ENCODE measurements at regions not wholly inside any gene's neighbourhood (a gene's known extent, or its start where the extent isn't known, plus 50 kb on each side); places are given as distances from the start of the nearest gene placed in this dataset.
A peak's percentile ranks its signal among the peaks of the same experiment; 100 is the strongest.

DNA sequence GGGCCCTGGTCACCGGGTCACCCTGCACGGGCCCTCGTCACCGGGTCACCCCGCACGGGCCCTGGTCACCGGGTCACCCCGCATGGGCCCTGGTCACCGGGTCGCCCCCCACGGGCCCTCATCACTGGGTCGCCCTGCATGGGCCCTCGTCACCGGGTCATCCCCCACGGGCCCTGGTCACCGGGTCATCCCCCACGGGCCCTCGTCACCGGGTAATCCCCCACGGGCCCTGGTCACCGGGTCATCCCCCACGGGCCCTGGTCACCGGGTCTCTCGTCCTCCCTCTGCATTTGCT lies 77.6 kb downstream of the RIPK4 start:
- Histone ChIP-seq H3K27ac (no peak overlapping the region), H3K4me3 (no peak overlapping the region)

DNA sequence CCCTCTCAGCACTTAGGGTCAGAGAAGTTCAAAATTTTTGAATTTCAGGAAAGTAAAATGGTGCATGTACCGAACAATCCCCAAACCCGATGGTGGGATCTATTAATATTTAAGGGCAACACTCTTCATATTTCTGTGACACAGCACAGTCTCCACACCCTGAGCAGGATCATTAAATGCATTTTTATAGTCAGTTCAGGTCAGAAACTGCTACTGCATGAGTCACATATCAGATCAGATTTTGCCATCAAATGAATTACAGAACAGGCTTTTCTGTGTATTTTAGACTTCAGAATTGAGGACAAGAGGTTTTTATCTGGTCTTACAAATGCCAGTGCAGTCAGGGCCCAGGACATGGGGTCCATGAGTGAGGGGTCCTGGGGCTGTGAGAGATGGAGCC lies 79.2 kb downstream of the RIPK4 start:
- no peak overlapping the region for H3K27ac ChIP-seq

DNA sequence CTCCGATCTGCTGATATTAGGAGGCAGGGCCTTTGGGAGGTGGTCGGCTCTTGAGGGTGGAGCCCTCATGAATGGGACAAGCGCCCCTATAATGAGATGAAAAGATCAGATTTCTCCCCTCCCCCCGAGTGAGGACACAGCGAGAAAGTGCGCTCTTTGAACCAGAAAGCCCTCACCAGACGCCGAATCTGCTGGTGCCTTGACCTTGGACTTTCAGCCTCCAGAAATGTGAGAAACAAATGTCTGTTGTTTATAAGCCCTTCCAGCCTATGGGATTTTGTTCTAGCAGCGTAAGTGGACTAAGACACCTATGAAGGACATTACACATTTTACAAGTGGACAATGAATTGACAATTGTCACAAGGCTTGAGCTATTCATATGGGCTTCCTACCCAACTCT lies 80.2 kb downstream of the RIPK4 start:
- no peak overlapping the region for H3K4me3 ChIP-seq

More for the DNA sequence above, 79.2 kb downstream of the RIPK4 start:
- no peak overlapping the region for H3K4me3 ChIP-seq

DNA sequence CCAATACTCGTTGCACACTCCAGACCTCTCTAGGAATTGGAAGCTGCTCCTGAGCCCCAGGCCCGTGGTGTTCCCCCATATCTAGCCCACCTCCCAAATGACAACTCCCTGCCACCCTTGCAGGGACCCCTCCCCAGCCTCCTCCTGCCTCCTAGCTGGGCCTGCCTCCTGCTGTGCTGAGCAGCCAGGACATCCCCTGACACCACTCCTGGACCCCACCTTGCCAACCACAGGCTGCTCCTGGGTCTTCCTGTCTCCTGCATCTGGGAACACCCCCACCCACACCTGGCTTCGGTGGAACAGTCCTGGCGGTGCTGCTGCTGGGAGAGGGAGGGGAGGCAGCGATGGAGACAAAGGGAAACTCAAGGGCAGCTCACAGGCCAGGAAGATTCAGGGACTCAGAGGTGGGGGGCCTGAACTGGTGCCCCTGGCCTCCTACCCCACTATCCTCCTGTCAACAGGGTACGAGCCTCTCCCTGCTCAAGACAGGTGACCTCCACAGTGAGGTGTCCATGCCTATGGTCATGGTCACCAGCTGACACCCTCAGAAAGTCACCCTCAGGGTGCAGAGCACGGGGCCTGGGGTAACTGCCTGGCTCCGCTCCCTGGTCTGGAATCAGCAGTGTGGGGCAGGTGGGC lies 81.2 kb downstream of the RIPK4 start:
- Histone ChIP-seq H3K4me3 (no peak overlapping the region), H3K27ac (peak overlapping the region in 10 of 21 experiments; percentile 4 to 84 (median 56))

More for the DNA sequence above, 80.2 kb downstream of the RIPK4 start:
- H3K27ac ChIP-seq: no peak overlapping the region

DNA sequence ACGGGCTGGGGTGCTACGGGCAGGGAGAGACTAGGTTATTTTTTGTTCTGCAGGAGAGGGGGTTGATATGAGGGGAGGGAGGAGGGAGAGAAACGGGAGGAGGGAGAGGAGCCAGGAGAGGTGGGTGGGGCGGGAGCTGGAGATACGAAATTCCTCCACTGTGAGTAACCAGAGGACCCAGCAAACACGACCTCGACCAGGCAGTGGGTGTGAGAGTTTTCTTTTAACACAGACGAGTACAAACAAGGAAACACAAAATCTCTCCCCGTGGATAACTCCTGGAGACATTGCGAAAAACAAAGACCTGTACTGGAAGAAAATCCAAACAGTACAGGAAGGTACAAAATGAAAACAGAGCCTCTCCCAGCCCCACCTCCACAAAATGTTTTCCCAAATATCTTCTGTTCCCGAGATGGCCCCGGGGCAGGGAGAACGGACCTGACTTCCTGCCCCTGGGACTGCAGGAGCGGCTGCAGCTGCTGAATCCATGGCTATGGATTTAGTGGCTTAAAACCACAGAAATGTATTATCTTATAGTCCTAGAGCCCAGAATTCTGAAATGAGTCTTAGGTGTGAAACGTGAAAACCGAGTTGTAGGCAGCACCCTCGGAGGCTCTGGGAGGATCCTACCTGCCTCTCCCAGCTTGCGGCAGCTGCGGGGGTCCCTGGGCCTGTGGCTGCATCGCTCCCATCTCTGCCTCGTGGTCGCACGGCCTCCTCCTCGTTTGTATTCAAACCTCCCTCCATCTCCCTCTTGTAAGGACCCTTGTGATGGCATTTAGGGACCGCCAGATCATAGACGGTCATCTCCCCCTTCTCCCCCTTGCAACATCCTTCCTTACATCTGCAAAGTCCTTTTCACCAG lies 82.2 kb downstream of the RIPK4 start:
- Histone ChIP-seq H3K4me3 (no peak overlapping the region), H3K27ac (peak overlapping the region in 18 of 21 experiments; percentile 10 to 84 (median 56))

DNA sequence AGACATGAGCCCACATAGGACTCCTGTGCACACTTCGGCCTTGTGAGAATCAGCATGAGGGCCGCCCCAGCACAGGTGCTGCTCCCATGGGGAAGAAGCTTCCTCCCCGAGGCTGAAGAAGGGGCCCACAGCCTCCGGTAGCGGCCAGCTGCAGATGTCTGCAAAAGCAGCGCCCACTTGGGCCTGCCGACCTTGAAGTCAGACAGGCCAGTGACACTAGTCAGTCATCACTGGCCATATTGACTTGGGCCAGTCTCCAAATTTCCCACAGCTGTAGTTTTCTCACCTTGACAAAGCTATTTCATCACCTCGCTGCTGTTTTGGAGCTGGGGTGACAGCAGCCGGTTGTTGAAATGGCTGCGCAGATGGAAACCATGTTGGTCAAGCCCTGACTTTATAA lies 83.0 kb downstream of the RIPK4 start:
- Histone ChIP-seq H3K4me3 (no peak overlapping the region), H3K27ac (peak overlapping the region in 12 of 21 experiments; percentile 10 to 84 (median 54))

DNA sequence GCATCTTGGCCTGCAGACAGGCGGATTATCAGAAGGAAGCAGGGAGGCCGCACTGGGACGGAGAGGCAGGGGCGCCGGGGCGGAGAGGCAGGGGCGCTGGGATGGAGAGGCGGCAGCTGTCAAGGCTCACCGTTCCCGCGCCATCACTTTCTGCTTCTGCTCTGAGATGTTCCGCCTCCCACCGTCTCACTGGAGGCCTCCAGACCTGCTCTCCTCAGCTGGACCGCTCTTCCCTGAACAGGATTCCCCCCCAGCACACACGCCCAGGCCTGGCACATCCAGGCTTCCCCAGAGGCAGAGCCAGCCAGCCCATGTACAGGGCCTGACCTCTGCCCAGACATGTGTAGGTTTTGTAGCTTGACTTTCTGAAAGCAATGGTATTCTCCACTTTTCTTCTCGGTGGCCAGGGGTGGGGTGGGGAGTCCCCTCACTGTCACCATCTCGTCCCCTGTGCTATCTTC lies 84.1 kb downstream of the RIPK4 start:
- Histone ChIP-seq H3K27ac (peak overlapping the region in 15 of 21 experiments; percentile 6 to 84 (median 37)), H3K4me3 (no peak overlapping the region)

DNA sequence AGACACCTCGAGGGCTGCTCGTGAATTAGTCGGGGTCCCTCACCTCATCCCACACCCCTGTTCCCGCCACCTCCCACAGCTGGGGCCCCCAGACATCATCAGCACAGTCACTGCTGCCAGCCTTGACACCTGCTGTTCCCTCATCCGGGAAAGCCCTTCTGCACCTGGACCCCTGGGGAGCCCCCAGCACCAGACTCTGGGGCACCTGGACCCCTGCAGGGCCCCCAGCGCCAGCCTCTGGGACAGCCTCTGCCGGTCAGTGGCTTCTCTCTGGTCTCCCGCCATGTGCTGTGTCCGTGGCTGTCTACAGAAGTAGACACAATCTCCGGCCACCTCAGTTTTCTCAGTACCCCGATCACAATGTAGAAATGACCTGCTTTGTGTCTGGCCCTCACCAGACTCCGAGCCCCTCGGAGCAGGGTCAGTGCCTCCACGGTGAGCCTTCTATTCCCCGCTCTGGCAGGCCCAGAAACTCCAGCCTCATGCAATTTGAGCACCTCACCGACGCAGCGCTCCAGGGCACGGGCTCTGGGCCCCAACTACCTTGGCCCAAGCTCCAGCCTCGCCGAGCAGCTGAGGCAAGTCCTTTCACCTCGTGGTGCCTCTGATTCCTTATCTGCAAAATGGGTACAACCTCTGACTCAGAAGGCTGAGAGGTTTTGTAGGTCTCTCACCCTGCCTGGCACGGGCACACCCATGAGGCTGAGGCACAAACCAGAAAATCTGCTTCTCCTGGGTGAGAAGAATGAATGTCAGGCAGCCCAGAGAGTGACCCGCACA lies 84.7 kb downstream of the RIPK4 start:
- no peak overlapping the region for H3K4me3 ChIP-seq

DNA sequence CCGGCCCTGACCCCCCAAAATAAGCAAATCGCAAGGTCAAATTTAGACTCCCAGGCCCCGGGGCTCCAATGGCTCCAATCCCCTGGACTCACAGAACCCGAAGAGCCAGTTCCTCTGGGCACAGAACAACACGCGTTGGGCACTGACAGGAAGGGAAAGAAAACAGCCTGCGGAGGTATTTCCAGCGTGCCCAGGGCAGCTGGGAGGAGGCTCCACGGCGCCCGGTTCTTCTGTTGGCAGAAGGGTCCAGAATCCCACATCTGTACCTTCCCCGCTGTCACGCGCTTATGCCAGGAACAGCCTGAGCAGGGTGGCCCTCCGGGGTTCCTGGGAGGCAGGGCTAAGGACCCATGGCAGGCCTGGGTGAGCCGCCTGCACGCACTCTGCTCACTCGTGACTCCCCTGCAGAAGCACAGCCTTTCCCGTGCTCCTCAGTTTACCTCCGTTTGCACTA lies 85.5 kb downstream of the RIPK4 start:
- Histone ChIP-seq H3K4me3 (peak overlapping the region in 1 of 7 experiments; percentile 13), H3K27ac (peak overlapping the region in 18 of 21 experiments; percentile 30 to 84 (median 73))

More for the DNA sequence above, 84.7 kb downstream of the RIPK4 start:
- peak overlapping the region in 16 of 21 experiments; percentile 30 to 84 (median 74) for H3K27ac ChIP-seq

DNA sequence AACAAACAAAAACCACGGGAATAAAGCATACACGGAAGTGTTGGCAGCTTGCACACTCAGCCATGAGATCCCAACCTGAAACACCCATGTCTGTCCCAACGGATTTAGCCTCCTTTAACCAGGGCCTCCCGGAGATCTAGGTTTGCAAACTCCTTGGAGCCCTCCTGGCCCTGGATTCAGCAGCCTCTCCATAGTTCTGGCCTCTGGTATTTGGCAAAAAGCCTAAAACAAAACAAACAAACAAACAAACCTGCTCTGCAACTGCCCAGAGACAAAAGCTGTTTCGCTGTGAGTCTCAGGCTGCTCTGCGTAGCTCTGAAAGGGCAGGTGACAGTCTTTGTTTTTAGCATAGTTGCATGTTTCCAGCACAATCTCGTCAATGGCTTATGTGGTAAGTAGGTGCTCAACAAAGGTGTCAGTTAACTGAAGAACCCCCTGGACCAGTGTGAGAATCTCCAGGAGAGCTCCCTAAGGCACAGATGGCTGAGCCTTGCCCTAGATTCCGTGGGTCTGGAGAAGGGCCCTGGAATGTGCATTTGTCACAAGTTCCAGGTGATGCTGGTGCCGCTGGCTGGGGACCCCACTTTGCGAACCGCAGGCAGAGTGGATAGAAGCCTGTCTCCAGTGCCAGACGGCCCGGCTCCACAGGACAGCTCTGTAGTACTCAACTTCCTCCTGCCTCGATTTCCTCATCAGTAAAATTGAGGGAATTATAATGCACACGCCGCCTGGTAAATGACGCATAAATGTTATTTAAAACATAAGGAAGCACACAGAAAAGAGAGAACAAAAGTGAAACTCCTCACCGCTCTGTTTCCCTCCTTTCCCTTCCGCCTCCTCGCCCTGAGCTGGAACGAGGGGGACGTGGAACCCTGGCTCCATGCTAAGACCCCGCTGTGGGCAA lies 86.2 kb downstream of the RIPK4 start:
- H3K4me3 ChIP-seq: peak overlapping the region in 2 of 7 experiments; percentile 3 to 13
- H3K27ac ChIP-seq: peak overlapping the region in 19 of 21 experiments; percentile 29 to 84 (median 73)

DNA sequence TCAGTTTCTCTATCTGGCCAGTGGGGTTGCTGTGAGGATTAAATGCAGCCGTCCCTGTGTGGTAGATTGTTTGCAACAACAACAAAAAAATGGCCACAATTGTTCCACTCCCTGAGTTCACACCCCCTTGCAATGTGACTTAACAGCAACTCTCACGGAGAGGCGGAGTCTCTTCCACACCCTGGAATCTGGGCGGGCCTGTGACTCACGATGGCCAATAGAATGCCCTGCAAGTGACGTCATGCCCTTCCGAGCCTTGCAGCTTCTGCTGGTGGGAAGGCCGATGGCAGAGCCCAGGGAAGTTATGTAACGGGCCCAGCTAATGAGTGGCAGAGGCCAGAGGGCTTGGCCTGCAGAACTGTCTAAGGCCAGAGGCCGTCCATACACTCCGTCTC lies 87.9 kb downstream of the RIPK4 start:
- Histone ChIP-seq H3K27ac (peak overlapping the region in 20 of 21 experiments; percentile 29 to 98 (median 85)), H3K4me3 (no peak overlapping the region)

DNA sequence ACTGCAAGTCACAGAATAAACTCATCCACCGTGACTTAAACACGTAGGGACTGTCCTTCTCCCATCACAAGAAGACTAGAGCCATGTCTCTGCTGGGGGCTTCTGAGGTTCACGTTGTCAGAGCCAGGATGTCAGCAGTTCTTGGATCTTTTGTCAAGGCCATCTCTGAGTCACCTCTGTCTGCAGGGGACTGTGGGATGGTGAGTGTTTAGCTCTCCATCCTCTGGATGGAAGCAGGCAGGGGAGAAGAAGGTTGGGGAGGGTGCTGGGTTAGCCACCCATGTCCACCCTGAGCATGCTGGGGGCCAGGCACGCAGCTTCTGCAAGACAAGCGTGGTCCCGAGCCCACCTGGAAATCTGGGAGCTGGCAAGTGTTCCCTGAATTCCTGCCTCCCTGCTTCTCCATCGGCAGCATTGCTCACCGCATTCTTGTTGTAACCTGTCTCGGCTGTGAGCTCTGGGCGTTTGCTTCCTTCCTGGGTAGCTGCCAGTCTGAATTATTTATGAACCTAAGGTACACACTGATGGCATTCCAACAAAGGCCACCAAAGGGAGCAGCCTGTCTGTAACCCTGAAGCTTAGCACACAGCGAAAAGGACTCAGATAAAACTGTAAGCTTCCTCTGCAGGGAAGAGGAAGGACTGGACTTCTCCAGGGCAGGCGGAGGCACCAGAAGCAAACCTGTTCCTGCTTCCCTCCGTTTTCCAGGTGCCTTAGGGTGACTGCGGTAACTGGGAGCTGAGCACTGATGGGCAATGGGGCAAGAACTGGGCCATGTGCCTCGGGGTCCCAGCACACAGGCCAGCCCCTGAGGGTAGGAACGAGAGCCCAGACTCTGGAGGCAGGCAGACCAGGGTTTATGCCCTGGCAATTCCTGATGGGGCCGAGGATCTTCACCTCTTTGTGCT lies 88.6 kb downstream of the RIPK4 start:
- no peak overlapping the region for H3K4me3 ChIP-seq
- H3K27ac ChIP-seq: peak overlapping the region in 20 of 21 experiments; percentile 63 to 98 (median 85)

DNA sequence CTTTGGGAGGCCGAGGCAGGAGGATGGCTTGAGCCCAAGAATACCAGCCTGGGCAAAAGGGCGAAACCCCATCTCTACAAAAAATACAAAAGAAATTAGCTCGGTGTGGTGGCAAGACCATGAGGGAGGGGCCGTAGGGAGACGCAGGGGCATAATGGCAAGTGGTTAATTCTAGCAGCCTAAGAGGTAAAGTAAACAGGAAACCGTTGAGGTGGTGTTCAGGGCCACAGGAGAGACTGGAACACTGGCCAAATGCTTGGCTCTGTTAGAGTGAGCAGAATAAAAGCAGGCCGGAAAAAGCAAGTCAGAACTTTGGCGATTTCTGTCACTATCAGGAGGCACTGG lies 89.2 kb downstream of the RIPK4 start:
- Histone ChIP-seq H3K4me3 (no peak overlapping the region), H3K27ac (peak overlapping the region in 18 of 21 experiments; percentile 10 to 98 (median 82))

DNA sequence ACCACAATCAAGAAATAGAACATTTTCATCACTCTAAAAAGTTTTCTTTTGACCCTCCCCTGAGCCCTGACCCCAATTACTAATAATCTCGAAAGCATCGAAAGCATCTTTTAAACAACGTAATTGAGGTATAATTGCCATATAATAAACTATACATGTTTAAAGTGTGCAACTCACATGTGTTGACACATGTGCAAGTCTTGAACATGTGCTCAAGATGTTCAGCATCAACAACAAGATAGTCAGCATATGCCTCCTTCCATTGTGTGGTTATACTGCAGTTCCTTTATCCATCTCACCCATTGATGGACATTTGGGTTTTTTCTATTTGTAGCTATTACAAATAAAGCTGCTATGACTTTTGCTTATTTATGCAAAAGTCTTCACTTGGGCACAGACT lies 90.7 kb downstream of the RIPK4 start:
- Histone ChIP-seq H3K4me3 (no peak overlapping the region), H3K27ac (no peak overlapping the region)

DNA sequence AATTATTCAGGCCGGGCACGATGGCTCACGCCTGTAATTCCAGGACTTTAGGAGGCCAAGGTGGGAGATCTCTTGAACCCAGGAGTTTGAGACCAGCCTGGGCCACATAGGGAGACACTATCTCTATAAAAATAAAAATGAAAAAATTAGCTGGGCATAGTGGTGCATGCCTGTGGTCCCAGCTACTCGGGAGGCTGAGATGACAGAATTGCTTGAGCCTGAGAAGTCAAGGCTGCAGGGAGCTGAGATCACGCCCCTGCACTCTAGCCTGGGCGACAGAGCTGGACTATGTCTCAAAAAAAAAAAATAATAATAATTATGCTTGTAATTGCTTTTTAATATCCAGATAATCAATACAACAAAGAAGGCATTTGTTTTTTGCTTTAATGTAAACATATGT lies 91.3 kb downstream of the RIPK4 start:
- H3K27ac ChIP-seq: no peak overlapping the region
- H3K4me3 ChIP-seq: no peak overlapping the region

DNA sequence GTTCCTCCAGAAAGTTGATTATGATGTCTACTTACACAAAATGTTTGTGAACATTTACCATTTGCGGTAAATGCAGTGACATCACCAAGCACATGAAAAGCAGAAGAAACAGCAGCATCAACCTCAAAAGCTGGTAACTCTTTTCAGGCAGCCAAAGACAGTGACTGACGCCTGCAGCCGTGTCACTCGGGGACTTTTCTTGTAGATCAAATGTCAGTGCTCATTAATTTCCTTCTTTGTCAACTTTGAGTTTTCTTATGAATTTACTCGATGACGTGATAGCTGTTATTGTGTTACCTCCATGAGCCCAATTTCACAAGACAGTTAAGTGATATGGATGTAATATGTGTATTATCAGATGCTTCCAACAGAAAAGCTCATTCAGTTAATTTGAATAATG lies 92.5 kb downstream of the RIPK4 start:
- no peak overlapping the region for H3K27ac ChIP-seq
- no peak overlapping the region for H3K4me3 ChIP-seq

DNA sequence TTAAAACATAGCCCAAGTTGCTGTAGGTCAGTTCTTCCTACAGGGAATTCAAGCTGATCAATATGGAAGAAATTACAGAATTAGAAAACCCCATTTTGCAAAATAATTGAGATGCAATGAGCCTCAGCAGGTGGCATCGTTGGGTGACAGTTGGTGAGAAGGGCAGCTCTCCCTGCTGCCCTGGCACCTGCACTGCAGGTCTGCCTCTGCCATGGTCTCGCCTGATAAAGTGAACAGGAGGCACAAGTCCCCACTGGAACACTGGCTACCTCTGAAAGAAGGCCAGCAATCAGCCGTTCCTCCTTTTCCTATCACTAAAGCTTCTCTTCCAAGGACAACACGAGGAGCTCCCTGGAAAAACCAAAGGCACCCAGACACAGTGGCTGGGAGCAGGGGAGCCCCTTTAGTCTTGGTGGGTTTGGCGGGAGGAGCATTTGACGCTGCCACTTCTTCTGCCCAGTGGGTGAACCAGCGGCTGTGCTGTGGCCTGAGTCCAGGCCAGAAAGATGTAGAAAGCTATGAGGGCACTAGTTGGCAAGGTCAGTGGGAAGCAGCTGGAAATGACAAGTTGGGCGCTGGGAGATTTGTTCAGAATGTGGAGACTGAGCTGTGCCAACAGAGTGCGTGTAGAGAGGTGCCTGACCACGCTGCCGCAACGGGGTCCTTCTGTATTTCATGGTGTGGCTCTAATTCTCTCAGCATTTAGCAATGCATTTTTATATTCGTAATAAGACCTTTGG lies 93.1 kb downstream of the RIPK4 start:
- Histone ChIP-seq H3K4me3 (no peak overlapping the region), H3K27ac (no peak overlapping the region)

DNA sequence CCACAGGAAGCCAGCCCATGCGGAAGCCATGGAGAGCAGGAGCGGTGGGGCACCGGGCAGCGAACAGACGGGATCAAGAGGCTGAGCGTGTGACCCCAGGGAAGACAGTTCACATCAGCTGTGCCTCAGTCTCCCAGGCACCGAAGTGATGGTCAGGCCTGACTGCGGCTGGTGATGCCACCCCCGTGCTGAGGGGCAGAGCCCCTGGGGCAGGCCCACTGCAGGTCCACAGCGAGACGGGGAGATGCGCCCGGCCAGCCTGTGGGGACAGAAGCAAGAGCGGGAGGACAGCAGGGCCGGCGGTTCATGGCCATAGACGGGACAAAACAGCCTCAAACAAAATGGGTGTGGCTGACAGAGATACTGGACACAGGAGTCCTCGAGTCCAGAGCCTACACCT lies 93.8 kb downstream of the RIPK4 start:
- Histone ChIP-seq H3K4me3 (no peak overlapping the region), H3K27ac (no peak overlapping the region)

All from skin epidermis (tissue), 12 donors.